OCI-LY3 (cell line): ENCODE measurements at regions not wholly inside any gene's neighbourhood (a gene's known extent, or its start where the extent isn't known, plus 50 kb on each side); places are given as distances from the start of the nearest gene placed in this dataset.

Source experiments
- H2AFZ ChIP-seq: fragments of 200-600, 300-600 bp; shearing (Covaris generic); 2 replicates; pipeline ENCODE4 v1.6.0; 2014; ENCODE audit warnings: antibody characterized with exemption, low read depth, low read length
- H3K27ac ChIP-seq: fragments of 200-600, 300-600 bp; sonication (generic); 2 replicates; pipeline ENCODE4 v1.5.1; 2014; ENCODE audit warnings: mild to moderate bottlenecking, low read length, moderate library complexity, mixed read lengths
- H3K27me3 ChIP-seq: fragments of 200-600, 300-600 bp; sonication (generic); 2 replicates; pipeline ENCODE4 v1.6.1; 2014; ENCODE audit warnings: low read depth, low read length, mixed read lengths
- H3K36me3 ChIP-seq: fragments of 200-600, 300-600 bp; sonication (generic); replicated peaks from 2 replicates; pipeline ENCODE3; 2014; ENCODE audit warnings: low read depth, low read length, mixed read lengths
- H3K4me1 ChIP-seq: fragments of 300-600, 200-600 bp; sonication (generic); 2 replicates; pipeline ENCODE4 v1.6.1; 2014; ENCODE audit warnings: low read length, mixed read lengths
- H3K4me2 ChIP-seq: fragments of 200-600, 300-600 bp; sonication (generic); 2 replicates; pipeline ENCODE4 v1.6.1; 2014; ENCODE audit warnings: low read length, mixed read lengths
- H3K4me3 ChIP-seq: fragments of 300-600, 200-600 bp; sonication (generic); 2 replicates; pipeline ENCODE4 v1.5.1; 2014; ENCODE audit warnings: antibody characterized with exemption, mild to moderate bottlenecking, low read length, moderate library complexity
- H3K79me2 ChIP-seq: fragments of 300-600, 200-600 bp; shearing (Covaris generic); 2 replicates; pipeline ENCODE4 v1.6.1; 2014; ENCODE audit warnings: mild to moderate bottlenecking, low read length, mixed read lengths
- H3K9ac ChIP-seq: fragments of 300-600, 200-600 bp; shearing (Covaris generic); 2 replicates; pipeline ENCODE4 v1.6.0; 2014; ENCODE audit warnings: mild to moderate bottlenecking, low read length, moderate library complexity
- H3K9me3 ChIP-seq: fragments of 200-600, 300-600 bp; shearing (Covaris generic); 2 replicates; pipeline ENCODE4 v1.6.1; 2014; ENCODE audit warnings: low read length, mixed read lengths; ENCODE audit not compliant: insufficient read depth
- H4K20me1 ChIP-seq: fragments of 200-600, 300-600 bp; sonication (generic); 2 replicates; pipeline ENCODE4 v1.6.1; 2016; ENCODE audit warnings: low read length, mixed read lengths; ENCODE audit not compliant: insufficient read depth
- CTCF ChIP-seq: fragments of 200-600, 300-600 bp; sonication (generic); IDR thresholded peaks from 2 replicates; pipeline ENCODE4 v1.5.1; 2014; ENCODE audit warnings: antibody characterized with exemption, low read length, low read depth
- EZH2phosphoT487 ChIP-seq: fragments of 200-600 bp; shearing (Covaris generic); IDR thresholded peaks from 2 replicates; pipeline ENCODE4 v1.6.1; 2018; ENCODE audit warnings: antibody characterized with exemption, mixed run types, low read depth

GRCh38 chr3:4053975-4054374, 249.2 kb upstream of the SETMAR start:
- H3K4me3 ChIP-seq, result no peak overlapping the region
- no peak overlapping the region for H3K27ac ChIP-seq
- no peak overlapping the region for H3K4me2 ChIP-seq
- H3K9ac ChIP-seq, result no peak overlapping the region
- no peaks in the 10 kb centered on the region for H4K20me1 ChIP-seq
- H3K36me3 ChIP-seq, result no peaks in the 10 kb centered on the region
- no peaks in the 10 kb centered on the region for H3K4me1 ChIP-seq
- peaks cover 37% of the 10 kb centered on the region for H3K27me3 ChIP-seq
- TF ChIP-seq CTCF (no peak), EZH2phosphoT487 (no peak)
- no peaks in the 10 kb centered on the region for H3K9me3 ChIP-seq
- no peak overlapping the region for H2AFZ ChIP-seq
- H3K79me2 ChIP-seq, result no peaks in the 10 kb centered on the region

- Histone ChIP-seq H3K27ac (no peak overlapping the region), H3K36me3 (peaks cover 3% of the 10 kb centered on the region), H3K4me3 (no peak overlapping the region), H3K9me3 (peaks cover 9% of the 10 kb centered on the region), H3K27me3 (peaks cover 69% of the 10 kb centered on the region), H3K4me2 (peak overlapping the region; percentile 32), H4K20me1 (no peaks in the 10 kb centered on the region), H3K9ac (no peak overlapping the region), H2AFZ (no peak overlapping the region), H3K79me2 (no peaks in the 10 kb centered on the region), H3K4me1 (peaks cover 27% of the 10 kb centered on the region)
- no peak for TF ChIP-seq EZH2phosphoT487
- TF ChIP-seq CTCF, result no peak
Observed at GRCh38 chr3:4060064-4060463, 243.1 kb upstream of the SETMAR start.

GRCh38 chr3:4060603-4061002, 242.6 kb upstream of the SETMAR start:
- Histone ChIP-seq H3K9ac (no peak overlapping the region), H3K27ac (no peak overlapping the region), H3K9me3 (peaks cover 9% of the 10 kb centered on the region), H3K36me3 (peaks cover 3% of the 10 kb centered on the region), H3K27me3 (peaks cover 69% of the 10 kb centered on the region), H2AFZ (no peak overlapping the region), H3K4me1 (peaks cover 32% of the 10 kb centered on the region), H4K20me1 (0 out of 2 replicates have a peak, but pooled peaks cover 3% of the 10 kb centered on the region), H3K4me3 (no peak overlapping the region), H3K79me2 (no peaks in the 10 kb centered on the region), H3K4me2 (peak overlapping the region; percentile 32)
- no peak for TF ChIP-seq CTCF

- H3K4me1 ChIP-seq, result peaks cover 37% of the 10 kb centered on the region
- no peak overlapping the region for H3K27ac ChIP-seq
- peaks cover 75% of the 10 kb centered on the region for H3K27me3 ChIP-seq
- no peak for TF ChIP-seq EZH2phosphoT487
- TF ChIP-seq CTCF, result no peak
- H3K4me2 ChIP-seq, result no peak overlapping the region
- no peak overlapping the region for H3K9ac ChIP-seq
- 0 out of 2 replicates have a peak, but pooled peaks cover 4% of the 10 kb centered on the region for H4K20me1 ChIP-seq
- peaks cover 9% of the 10 kb centered on the region for H3K9me3 ChIP-seq
- H3K79me2 ChIP-seq, result no peaks in the 10 kb centered on the region
- no peak overlapping the region for H2AFZ ChIP-seq
- H3K4me3 ChIP-seq, result no peak overlapping the region
- H3K36me3 ChIP-seq, result peaks cover 3% of the 10 kb centered on the region
Observed at GRCh38 chr3:4061195-4061594, 242.0 kb upstream of the SETMAR start.
